K562 (cell line): ENCODE measurements at regions not wholly inside any gene's neighbourhood (a gene's known extent, or its start where the extent isn't known, plus 50 kb on each side); places are given as distances from the start of the nearest gene placed in this dataset.
"Not testable (repeated sequence)": the region's sequence is repeated elsewhere in the genome, so short reads cannot be mapped to it uniquely, and the experiment has no call there.

ENCODE experiments used
- ATAC-seq: fragments of 200-7000 bp; cut with Tn5 transposase; 3 replicates; pipeline ENCODE4 v1.9.1; 2020; ENCODE audit warnings: moderate library complexity
- BruUV-seq: library from RNA; stranded (reverse); fragments of 400-500 nt; replicated peaks from 2 replicates; lab custom pipeline; 2021; lab: Mats Ljungman, UMichigan
- CTCF ChIA-PET: fragments of 300-600 bp; formaldehyde crosslinking; extraction: SDS; loops from one replicate; lab custom pipeline; 2021; ENCODE audit warnings: low intra/inter-chr PET ratio; lab: Yijun Ruan, JAX
- POLR2A ChIA-PET: fragments of 300-600, 350-650 bp; sonication (Branson Sonifier 250); formaldehyde crosslinking; extraction: SDS; loops from one replicate; lab custom pipeline; 2021; ENCODE audit warnings: antibody characterized with exemption, inconsistent platforms; lab: Yijun Ruan, JAX
- DNase-seq, 4 experiments: peaks; one replicate each; pipeline versions ENCODE4 v3.0.0 to v3.0.0-alpha.2; 2011 to 2018; ENCODE audit warnings: low spot score in 3 of 4, mixed read lengths in 3 of 4; ENCODE audit errors: extremely low read depth in 1 of 4
- FAIRE-seq: peaks from 2 replicates; lab custom pipeline; 2011; peaks lifted over from hg19 to GRCh38; lab: Jason Lieb, UNC
- H2AFZ ChIP-seq: 2 replicates; pipeline ENCODE4 v1.6.0; 2011; ENCODE audit warnings: low read depth, low read length, control low read depth, inconsistent platforms
- H3K27ac ChIP-seq: fragments of 200-600 bp; 3 replicates; pipeline ENCODE4 v1.8.0; 2011; ENCODE audit warnings: low read depth, mild to moderate bottlenecking, control low read depth, inconsistent platforms, low read length, moderate library complexity, mixed read lengths; ENCODE audit errors: extremely low read depth
- H3K27me3 ChIP-seq, 2 experiments: fragments of 300-600 bp in 1 of 2; 2 replicates in 1 of 2; 3 replicates in 1 of 2; pipeline versions ENCODE4 v1.6.0 to v1.8.0; 2011; ENCODE audit warnings: inconsistent platforms in 2 of 2, low read length in 2 of 2, mild to moderate bottlenecking in 1 of 2, mixed read lengths in 1 of 2, moderate library complexity in 1 of 2; ENCODE audit not compliant: control insufficient read depth in 2 of 2, insufficient read depth in 2 of 2
- H3K36me3 ChIP-seq: fragments of 300-600 bp; 3 replicates; pipeline ENCODE4 v1.8.0; 2011; ENCODE audit warnings: mild to moderate bottlenecking, low read length, inconsistent platforms; ENCODE audit not compliant: control insufficient read depth, insufficient read depth
- H3K4me1 ChIP-seq, 2 experiments: fragments of 200-600 bp in 1 of 2; replicated peaks in 1 of 2; 2 replicates in 1 of 2; 3 replicates in 1 of 2; pipeline versions ENCODE4 v1.5.1 to v1.8.0; 2011; ENCODE audit warnings: inconsistent platforms in 2 of 2, low read length in 2 of 2, mild to moderate bottlenecking in 1 of 2, mixed read lengths in 1 of 2, moderate library complexity in 1 of 2; ENCODE audit not compliant: control insufficient read depth in 2 of 2, insufficient read depth in 2 of 2
- H3K4me2 ChIP-seq: 2 replicates; pipeline ENCODE4 v1.6.1; 2011; ENCODE audit warnings: low read length, control low read depth, inconsistent platforms, mixed read lengths; ENCODE audit not compliant: insufficient read depth
- H3K4me3 ChIP-seq: fragments of 200-600 bp; sonication (generic), shearing (Covaris generic); 2 replicates; pipeline ENCODE4 v1.5.1; 2016; ENCODE audit warnings: control low read depth, inconsistent platforms
- H3K79me2 ChIP-seq: fragments of 200-600 bp; 3 replicates; pipeline ENCODE4 v1.8.0; 2011; ENCODE audit warnings: low read length, inconsistent platforms; ENCODE audit not compliant: control insufficient read depth, insufficient read depth
- H3K9ac ChIP-seq, 2 experiments: 2 replicates each; pipeline versions ENCODE4 v1.6.0 to v1.6.1; 2011; ENCODE audit warnings: low read depth in 2 of 2, low read length in 2 of 2, control low read depth in 1 of 2, inconsistent platforms in 1 of 2, mild to moderate bottlenecking in 1 of 2, mixed read lengths in 1 of 2; ENCODE audit not compliant: insufficient read depth in 1 of 2
- H3K9me1 ChIP-seq: one replicate; pipeline ENCODE4 v1.6.0; 2011; ENCODE audit warnings: inconsistent platforms, mild to moderate bottlenecking, low read length, moderate library complexity; ENCODE audit not compliant: control insufficient read depth, insufficient read depth
- H3K9me3 ChIP-seq: replicated peaks from 2 replicates; pipeline ENCODE4 v1.5.1; 2011; ENCODE audit warnings: low read depth, low read length, inconsistent platforms; ENCODE audit not compliant: control insufficient read depth, insufficient read depth
- H4K20me1 ChIP-seq: replicated peaks from 2 replicates; pipeline ENCODE4 v1.6.1; 2011; ENCODE audit warnings: low read length, inconsistent platforms, mixed read lengths; ENCODE audit not compliant: control insufficient read depth, insufficient read depth
- WGBS: fragments of 100-300 bp; shearing (Covaris generic); methylation state at CpG from one replicate; pipeline ENCODE4 v1.1.6; 2016; ENCODE audit warnings: low coverage, mixed read lengths; ENCODE audit not compliant: insufficient coverage; ENCODE audit errors: missing lambda C conversion rate; 5-methylcytosine and 5-hydroxymethylcytosine counted together
- in situ Hi-C: fragments of 300-500 bp; cut with MboI; formaldehyde crosslinking; loops from 4 replicates; pipeline ENCODE4 v1.15.0; 2018; ENCODE audit warnings: inconsistent platforms, mixed read lengths
- intact Hi-C: fragments of 100-400 bp; cut with micrococcal nuclease; formaldehyde crosslinking; loops from 2 replicates; pipeline ENCODE4 v1.14.2; 2022
- TF ChIP-seq, protein P1 (sequence below): sonication (generic); IDR thresholded peaks from 2 replicates; pipeline ENCODE4 v1.6.1; 2016

DNA sequence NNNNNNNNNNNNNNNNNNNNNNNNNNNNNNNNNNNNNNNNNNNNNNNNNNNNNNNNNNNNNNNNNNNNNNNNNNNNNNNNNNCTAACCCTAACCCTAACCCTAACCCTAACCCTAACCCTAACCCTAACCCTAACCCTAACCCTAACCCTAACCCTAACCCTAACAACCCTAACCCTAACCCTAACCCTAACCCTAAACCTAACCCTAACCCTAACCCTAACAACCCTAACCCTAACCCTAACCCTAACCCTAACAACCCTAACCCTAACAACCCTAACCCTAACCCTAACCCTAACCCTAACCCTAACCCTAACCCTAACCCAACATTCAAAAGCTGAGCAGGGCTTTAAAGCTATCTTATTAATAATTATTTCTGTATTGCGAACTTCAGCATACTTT, 182.5 kb upstream of the FAM20C start:
- H3K9ac ChIP-seq, H3K27me3 ChIP-seq, H2AFZ ChIP-seq, H3K27ac ChIP-seq, BruUV-seq, H3K79me2 ChIP-seq, H3K4me3 ChIP-seq, H4K20me1 ChIP-seq, CTCF ChIA-PET, POLR2A ChIA-PET, intact Hi-C loops, H3K9me1 ChIP-seq, FAIRE-seq, H3K9me3 ChIP-seq, DNase-seq, H3K4me1 ChIP-seq, H3K36me3 ChIP-seq, ATAC-seq, in situ Hi-C loops, H3K4me2 ChIP-seq: not testable (repeated sequence)
- no CpG with 5 or more reads among the region's 1 CpG for WGBS
- TF ChIP-seq, protein P1, sequence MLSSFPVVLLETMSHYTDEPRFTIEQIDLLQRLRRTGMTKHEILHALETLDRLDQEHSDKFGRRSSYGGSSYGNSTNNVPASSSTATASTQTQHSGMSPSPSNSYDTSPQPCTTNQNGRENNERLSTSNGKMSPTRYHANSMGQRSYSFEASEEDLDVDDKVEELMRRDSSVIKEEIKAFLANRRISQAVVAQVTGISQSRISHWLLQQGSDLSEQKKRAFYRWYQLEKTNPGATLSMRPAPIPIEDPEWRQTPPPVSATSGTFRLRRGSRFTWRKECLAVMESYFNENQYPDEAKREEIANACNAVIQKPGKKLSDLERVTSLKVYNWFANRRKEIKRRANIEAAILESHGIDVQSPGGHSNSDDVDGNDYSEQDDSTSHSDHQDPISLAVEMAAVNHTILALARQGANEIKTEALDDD = peak; percentile 73
- TF ChIP-seq, all 486 proteins: peak for 1; not testable (repeated sequence) for 485

DNA sequence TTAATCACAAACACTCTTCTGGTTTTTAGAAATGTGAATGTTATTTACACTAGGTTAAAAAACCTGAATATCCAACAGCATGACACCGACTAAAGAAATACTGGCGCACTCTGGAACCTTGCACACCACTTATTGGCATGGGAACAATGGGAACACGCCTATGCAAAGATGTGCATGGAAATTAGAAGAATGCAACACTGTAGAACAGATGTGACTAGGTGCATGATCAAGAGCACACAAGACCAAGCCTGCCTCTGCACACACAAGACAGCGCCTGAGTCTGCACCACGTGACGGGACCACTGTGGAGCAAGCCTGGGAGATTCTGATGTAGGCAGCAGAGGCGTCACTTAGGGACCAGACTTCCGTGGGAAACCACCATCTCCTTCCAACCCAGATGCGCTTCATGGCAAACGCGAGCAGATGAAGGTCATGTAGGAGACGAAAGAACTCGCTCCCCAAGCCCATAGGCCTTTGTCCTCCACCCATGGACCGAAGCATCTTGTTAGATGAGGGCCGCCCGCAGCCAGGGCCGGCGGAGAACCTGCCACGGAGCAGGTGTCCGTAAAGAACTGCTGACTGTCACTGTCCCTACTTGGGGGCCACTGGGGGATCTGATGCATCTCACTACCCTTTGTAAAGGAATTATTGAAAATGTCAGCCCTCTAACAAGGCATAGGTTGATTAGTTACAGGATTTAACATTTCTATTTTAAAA, 159.6 kb upstream of the FAM20C start:
- H3K4me3 ChIP-seq, H2AFZ ChIP-seq, H3K27ac ChIP-seq, H3K27me3 ChIP-seq, H3K4me1 ChIP-seq, FAIRE-seq, ATAC-seq, H3K9ac ChIP-seq, H3K9me1 ChIP-seq, DNase-seq, BruUV-seq, CTCF ChIA-PET, intact Hi-C loops, H3K79me2 ChIP-seq, H3K4me2 ChIP-seq, H3K36me3 ChIP-seq, POLR2A ChIA-PET, in situ Hi-C loops, H4K20me1 ChIP-seq, H3K9me3 ChIP-seq: not testable (repeated sequence)
- no CpG with 5 or more reads among the region's 20 CpGs for WGBS
